ENCODE measurements at regions not wholly inside any gene's neighbourhood (a gene's known extent, or its start where the extent isn't known, plus 50 kb on each side); places are given as distances from the start of the nearest gene placed in this dataset.

DNA sequence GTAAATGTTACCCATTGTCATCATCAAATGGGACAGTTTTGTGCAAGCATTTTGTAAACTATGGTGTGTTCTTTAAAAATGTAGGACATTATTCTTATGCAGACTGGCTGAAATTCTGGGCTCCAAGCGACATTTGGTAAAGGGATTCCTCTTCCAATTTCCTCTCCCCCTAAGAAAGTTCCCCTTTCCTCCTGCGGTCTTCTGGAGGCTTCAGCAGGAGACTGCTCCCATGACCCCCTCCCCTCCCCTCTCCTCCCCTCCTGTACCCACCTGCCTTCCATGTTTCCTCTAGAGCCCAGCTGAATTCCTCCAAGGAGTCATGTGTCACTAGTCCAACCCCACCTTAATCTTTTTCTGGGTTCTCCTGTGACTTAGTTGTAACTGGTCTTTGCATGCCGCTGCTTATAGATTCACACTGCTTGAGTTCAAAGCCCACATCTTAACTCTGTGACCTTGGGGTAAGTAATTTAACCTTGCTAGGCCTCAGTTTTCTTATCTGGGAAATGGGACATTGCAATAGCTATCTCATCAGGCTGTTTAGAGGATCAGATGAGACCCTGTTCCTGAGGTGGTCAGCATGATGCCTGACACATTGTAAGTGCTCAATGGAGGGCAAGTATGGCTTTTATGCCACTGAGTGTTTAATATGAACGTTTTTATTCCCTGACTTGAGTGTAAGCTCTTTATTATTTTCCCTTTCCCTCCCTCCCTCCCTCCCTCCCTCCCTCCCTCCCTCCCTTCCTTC is 69.9 kb upstream of the WDR26 start:
- ChIA-PET CTCF (interaction anchor here (0.6 kb wide), 1 partner anchor 835 kb away, joined by 3 read pairs; no protein-coding TSS in a partner anchor), POLR2A (ENCODE audit: unreplicated experiment) (no interaction called here)
- DNase-seq, result no peak
- H3F3A ChIP-seq (ENCODE audit: low read length, unreplicated experiment), result peaks cover 2% of the 10 kb centered on the region
- H3K27me3 ChIP-seq (ENCODE audit: low read length), result no peaks in the 10 kb centered on the region
- TF ChIP-seq EZH2 (IDR thresholded peaks at IDR 0.05; ENCODE audit: low read length, unreplicated experiment), result no peak
- no peak for TF ChIP-seq EZH2phosphoT487 (IDR thresholded peaks at IDR 0.05; ENCODE audit: borderline replicate concordance, low read length)
- TF ChIP-seq CTCF (conservative IDR thresholded peaks at IDR 0.05; ENCODE audit: low read depth, low read length), result no peak
- peak overlapping the region; percentile 83; the same call in 1 of the 2 replicates for H2AFZ ChIP-seq (ENCODE audit: low read length)
- H3K4me1 ChIP-seq (ENCODE audit: insufficient read depth, low read length), result peaks cover 29% of the 10 kb centered on the region
- H3K36me3 ChIP-seq (ENCODE audit: low read depth, low read length), result no peaks in the 10 kb centered on the region
- H3K9me2 ChIP-seq (replicated peaks; ENCODE audit: low read length), result no peaks in the 10 kb centered on the region
- H3K9me3 ChIP-seq (ENCODE audit: low read length), result no peaks in the 10 kb centered on the region
- H3K9ac ChIP-seq (ENCODE audit: low read length), result no peak overlapping the region; the same call in 1 of the 2 replicates
- BruUV-seq (replicated peaks), result no TSS peak
- intact Hi-C loops (cut with micrococcal nuclease), result no loop called here
- peak overlapping the region; percentile 73; the same call in 1 of the 2 replicates for H3K4me2 ChIP-seq (ENCODE audit: low read length)
- no peak overlapping the region for H3K4me3 ChIP-seq (ENCODE audit: low read length)
- ATAC-seq, result no peak
- peak overlapping the region; percentile 76 for H3K27ac ChIP-seq (ENCODE audit: low read length)
- H3K79me2 ChIP-seq (ENCODE audit: low read length), result no peaks in the 10 kb centered on the region
- no peaks in the 10 kb centered on the region for H4K20me1 ChIP-seq (ENCODE audit: low read length)

- no peak for DNase-seq
- Histone ChIP-seq H3K36me3 (ENCODE audit: low read depth, low read length) (no peaks in the 10 kb centered on the region), H3K4me1 (ENCODE audit: insufficient read depth, low read length) (peaks cover 27% of the 10 kb centered on the region), H3K4me3 (ENCODE audit: low read length) (no peak overlapping the region), H2AFZ (ENCODE audit: low read length) (no peak overlapping the region), H3F3A (ENCODE audit: low read length, unreplicated experiment) (no peaks in the 10 kb centered on the region), H3K9ac (ENCODE audit: low read length) (no peak overlapping the region), H3K27ac (ENCODE audit: low read length) (no peak overlapping the region), H3K9me2 (replicated peaks; ENCODE audit: low read length) (no peaks in the 10 kb centered on the region), H3K79me2 (ENCODE audit: low read length) (no peaks in the 10 kb centered on the region), H4K20me1 (ENCODE audit: low read length) (no peaks in the 10 kb centered on the region), H3K27me3 (ENCODE audit: low read length) (no peaks in the 10 kb centered on the region), H3K9me3 (ENCODE audit: low read length) (no peaks in the 10 kb centered on the region), H3K4me2 (ENCODE audit: low read length) (no peak overlapping the region)
- POLR2A ChIA-PET (ENCODE audit: unreplicated experiment), result no interaction called here
- TF ChIP-seq EZH2 (IDR thresholded peaks at IDR 0.05; ENCODE audit: low read length, unreplicated experiment) (no peak), EZH2phosphoT487 (IDR thresholded peaks at IDR 0.05; ENCODE audit: borderline replicate concordance, low read length) (no peak), CTCF (conservative IDR thresholded peaks at IDR 0.05; ENCODE audit: low read depth, low read length) (no peak)
- ATAC-seq, result no peak
- BruUV-seq (replicated peaks), result no TSS peak
- CTCF ChIA-PET, result no interaction called here
- intact Hi-C loops (cut with micrococcal nuclease), result no loop called here
Observed at GRCh38 chr1:224505454-224506093, 71.0 kb upstream of the WDR26 start.

Measured in PC-3 (cell line).